Chondrocyte (in vitro differentiated cells): ENCODE measurements at regions not wholly inside any gene's neighbourhood (a gene's known extent, or its start where the extent isn't known, plus 50 kb on each side); places are given as distances from the start of the nearest gene placed in this dataset.

Experiments
- DNase-seq: peaks from one replicate; pipeline ENCODE4 v3.0.0; 2021; ENCODE audit warnings: mixed read lengths, low spot score
- H3K27ac Mint-ChIP-seq: one replicate; pipeline ENCODE4 v1.8.0; 2021; ENCODE audit warnings: mild to moderate bottlenecking, moderate library complexity, mixed read lengths; ENCODE audit not compliant: unreplicated experiment
- H3K27me3 Mint-ChIP-seq: 2 replicates; pipeline ENCODE4 v1.8.0; 2021; ENCODE audit warnings: low read depth, mixed read lengths
- H3K36me3 Mint-ChIP-seq: 2 replicates; pipeline ENCODE4 v1.8.0; 2021; ENCODE audit warnings: low read depth, mixed read lengths
- H3K4me1 Mint-ChIP-seq: 2 replicates; pipeline ENCODE4 v1.8.0; 2021; ENCODE audit warnings: low read depth, mild to moderate bottlenecking, mixed read lengths
- H3K4me3 Mint-ChIP-seq: one replicate; pipeline ENCODE4 v1.8.0; 2021; ENCODE audit warnings: mild to moderate bottlenecking, moderate library complexity, mixed read lengths; ENCODE audit not compliant: unreplicated experiment
- H3K9me3 Mint-ChIP-seq: 2 replicates; pipeline ENCODE4 v1.8.0; 2021; ENCODE audit warnings: low read depth, mixed read lengths
- TF ChIP-seq, protein P1 (sequence below): fragments of 200-600 bp; sonication (generic); IDR thresholded peaks from 2 replicates; pipeline ENCODE4 v1.5.0; 2021; ENCODE audit warnings: antibody characterized with exemption, mild to moderate bottlenecking, moderate library complexity

DNA sequence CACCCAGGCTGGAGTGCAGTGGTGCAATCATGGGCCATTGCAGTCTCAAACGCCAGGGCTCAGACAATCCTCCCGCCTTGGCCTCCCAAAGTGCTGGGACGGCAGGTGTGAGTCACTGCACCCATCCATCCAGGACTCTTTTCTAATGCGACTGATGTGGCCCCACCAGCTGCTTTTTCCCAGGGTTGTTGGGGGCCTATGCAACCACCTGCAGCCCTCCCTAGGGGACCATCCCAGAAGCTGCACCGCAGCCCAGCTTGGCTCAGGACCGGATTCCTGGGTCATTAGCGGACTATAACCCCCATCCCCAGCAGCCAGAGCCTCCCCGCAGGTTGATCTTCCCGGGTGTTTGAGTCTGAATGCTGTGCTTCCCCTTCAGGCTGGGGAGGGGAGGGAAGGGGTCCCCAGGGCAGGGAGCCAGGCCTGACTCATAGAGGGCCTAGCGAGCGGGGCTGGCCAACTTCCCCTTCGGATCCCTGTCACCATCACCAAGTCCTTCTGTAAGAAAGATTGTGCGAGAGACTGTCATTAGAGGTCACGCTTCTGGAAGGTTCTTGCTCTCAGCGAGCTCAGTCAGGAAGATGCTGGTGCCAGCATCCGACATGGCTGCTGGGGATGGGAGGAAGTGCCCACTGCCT lies 108.7 kb upstream of the ACTRT2 start:
- H3K4me1 Mint-ChIP-seq: no peaks in the 10 kb centered on the region
- H3K27ac Mint-ChIP-seq: no peak overlapping the region
- peaks cover 9% of the 10 kb centered on the region for H3K9me3 Mint-ChIP-seq
- no peaks in the 10 kb centered on the region for H3K36me3 Mint-ChIP-seq
- H3K27me3 Mint-ChIP-seq: no peaks in the 10 kb centered on the region
- TF ChIP-seq, protein P1, sequence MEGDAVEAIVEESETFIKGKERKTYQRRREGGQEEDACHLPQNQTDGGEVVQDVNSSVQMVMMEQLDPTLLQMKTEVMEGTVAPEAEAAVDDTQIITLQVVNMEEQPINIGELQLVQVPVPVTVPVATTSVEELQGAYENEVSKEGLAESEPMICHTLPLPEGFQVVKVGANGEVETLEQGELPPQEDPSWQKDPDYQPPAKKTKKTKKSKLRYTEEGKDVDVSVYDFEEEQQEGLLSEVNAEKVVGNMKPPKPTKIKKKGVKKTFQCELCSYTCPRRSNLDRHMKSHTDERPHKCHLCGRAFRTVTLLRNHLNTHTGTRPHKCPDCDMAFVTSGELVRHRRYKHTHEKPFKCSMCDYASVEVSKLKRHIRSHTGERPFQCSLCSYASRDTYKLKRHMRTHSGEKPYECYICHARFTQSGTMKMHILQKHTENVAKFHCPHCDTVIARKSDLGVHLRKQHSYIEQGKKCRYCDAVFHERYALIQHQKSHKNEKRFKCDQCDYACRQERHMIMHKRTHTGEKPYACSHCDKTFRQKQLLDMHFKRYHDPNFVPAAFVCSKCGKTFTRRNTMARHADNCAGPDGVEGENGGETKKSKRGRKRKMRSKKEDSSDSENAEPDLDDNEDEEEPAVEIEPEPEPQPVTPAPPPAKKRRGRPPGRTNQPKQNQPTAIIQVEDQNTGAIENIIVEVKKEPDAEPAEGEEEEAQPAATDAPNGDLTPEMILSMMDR: no peak
- DNase-seq: no peak
- no peak overlapping the region for H3K4me3 Mint-ChIP-seq

DNA sequence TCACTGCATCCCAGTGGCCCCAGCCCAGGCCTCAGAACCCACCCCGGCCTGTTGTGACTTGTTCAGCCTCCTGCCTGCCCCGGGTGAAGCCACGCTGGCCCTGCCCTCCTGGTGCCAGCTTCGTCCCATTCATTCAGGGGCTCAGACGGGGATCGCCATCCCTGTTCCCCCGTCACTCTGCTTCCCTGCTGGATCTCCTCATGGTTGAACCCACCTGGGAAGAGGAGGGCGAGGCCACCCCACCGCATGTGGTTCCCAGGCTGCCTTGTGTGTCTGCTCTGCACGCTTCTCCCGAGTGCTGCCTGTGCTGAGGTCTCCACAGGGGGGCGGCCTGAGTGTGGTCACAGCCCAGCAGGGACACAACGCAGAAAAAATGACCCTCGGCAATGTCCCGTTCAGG lies 108.2 kb upstream of the ACTRT2 start:
- Mint-ChIP-seq H3K27me3 (no peaks in the 10 kb centered on the region), H3K9me3 (peaks cover 8% of the 10 kb centered on the region), H3K4me3 (no peak overlapping the region), H3K27ac (no peak overlapping the region), H3K4me1 (no peaks in the 10 kb centered on the region), H3K36me3 (no peaks in the 10 kb centered on the region)
- DNase-seq: no peak
- TF ChIP-seq, protein P1: no peak

DNA sequence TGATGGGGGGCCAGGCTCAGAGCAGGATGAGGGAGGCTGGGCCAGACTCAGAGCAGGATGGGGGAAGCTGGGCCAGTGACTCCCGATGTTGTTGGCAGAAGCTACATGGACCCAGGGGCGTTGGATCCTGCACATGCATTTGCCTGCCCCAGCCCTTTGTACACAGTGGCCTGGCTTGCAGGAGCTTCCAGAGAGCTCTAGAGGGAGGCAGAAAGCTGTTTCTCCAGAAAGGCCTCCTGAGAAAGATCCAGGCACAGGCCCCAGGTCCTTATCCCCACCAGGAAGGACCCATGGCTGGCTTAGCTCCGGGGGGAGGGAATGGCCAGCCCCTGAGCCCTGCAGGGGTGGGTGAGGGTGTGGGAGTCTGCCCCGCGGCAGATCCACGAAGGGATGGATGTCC lies 106.6 kb upstream of the ACTRT2 start:
- Mint-ChIP-seq H3K4me1 (no peaks in the 10 kb centered on the region), H3K27me3 (no peaks in the 10 kb centered on the region), H3K27ac (no peak overlapping the region), H3K4me3 (no peak overlapping the region), H3K36me3 (no peaks in the 10 kb centered on the region), H3K9me3 (peaks cover 8% of the 10 kb centered on the region)
- TF ChIP-seq, protein P1: peak; percentile 40
- DNase-seq: no peak

DNA sequence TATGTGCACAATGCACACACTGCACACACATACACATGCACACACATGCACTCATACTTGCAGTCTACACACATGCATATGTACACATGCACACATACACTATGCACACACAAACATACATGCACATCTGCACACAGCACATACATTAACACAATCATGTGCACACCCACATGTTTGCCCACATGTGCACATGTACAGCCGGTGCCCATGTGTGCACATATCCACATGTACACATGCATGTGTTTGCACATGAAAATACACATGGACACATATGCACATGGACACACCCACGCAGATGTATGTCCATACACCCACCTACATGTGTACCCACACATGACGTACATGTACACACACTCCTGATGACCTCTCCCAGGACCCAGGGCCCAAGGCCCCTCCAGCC lies 105.1 kb upstream of the ACTRT2 start:
- H3K27ac Mint-ChIP-seq: no peak overlapping the region
- H3K4me3 Mint-ChIP-seq: no peak overlapping the region
- no peaks in the 10 kb centered on the region for H3K4me1 Mint-ChIP-seq
- no peaks in the 10 kb centered on the region for H3K27me3 Mint-ChIP-seq
- peaks cover 8% of the 10 kb centered on the region for H3K9me3 Mint-ChIP-seq
- TF ChIP-seq, protein P1: no peak
- H3K36me3 Mint-ChIP-seq: no peaks in the 10 kb centered on the region
- DNase-seq: no peak

DNA sequence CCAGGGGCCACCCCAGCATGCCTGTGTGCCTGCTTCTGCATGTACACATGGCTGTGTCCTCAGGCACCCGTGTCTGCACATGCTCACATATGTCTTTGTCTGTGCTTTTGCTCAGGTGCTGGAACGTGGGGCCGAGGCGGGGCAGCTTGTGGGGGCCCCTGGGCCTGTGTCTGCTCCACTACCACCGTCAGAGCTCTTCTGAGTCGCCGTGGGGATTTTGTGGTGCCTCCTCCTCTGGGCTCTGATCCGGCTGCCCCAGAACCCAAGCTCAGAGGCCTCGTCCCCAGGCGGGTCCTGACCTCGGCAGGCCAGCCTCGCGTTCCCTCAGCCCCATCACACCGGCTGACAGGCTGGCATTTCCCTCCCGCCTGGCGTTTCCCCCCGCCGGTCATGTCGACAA lies 104.6 kb upstream of the ACTRT2 start:
- Mint-ChIP-seq H3K9me3 (peaks cover 8% of the 10 kb centered on the region), H3K27ac (no peak overlapping the region), H3K4me1 (no peaks in the 10 kb centered on the region), H3K27me3 (no peaks in the 10 kb centered on the region), H3K4me3 (no peak overlapping the region), H3K36me3 (no peaks in the 10 kb centered on the region)
- TF ChIP-seq, protein P1: no peak
- no peak for DNase-seq
